ENCODE measurements at regions not wholly inside any gene's neighbourhood (a gene's known extent, or its start where the extent isn't known, plus 50 kb on each side); places are given as distances from the start of the nearest gene placed in this dataset.
"Not testable (repeated sequence)": the region's sequence is repeated elsewhere in the genome, so short reads cannot be mapped to it uniquely, and the experiment has no call there.

GRCh38 chr7:52592698-52593097 lies 442.7 kb upstream of the POM121L12 start:
- Mint-ChIP-seq H3K27me3 (ENCODE audit: insufficient read depth, unreplicated experiment) (no peaks in the 10 kb centered on the region), H3K4me3 (ENCODE audit: unreplicated experiment) (no peak overlapping the region), H3K36me3 (ENCODE audit: insufficient read depth, unreplicated experiment) (no peaks in the 10 kb centered on the region), H3K27ac (ENCODE audit: unreplicated experiment) (no peak overlapping the region), H3K4me1 (ENCODE audit: low read depth, unreplicated experiment) (no peaks in the 10 kb centered on the region), H3K9me3 (ENCODE audit: unreplicated experiment) (no peaks in the 10 kb centered on the region)
- no peaks in the 10 kb centered on the region for H3K36me3 ChIP-seq (ENCODE audit: control insufficient read depth, insufficient read depth, low read length)
- no peak for DNase-seq
- H3K4me3 ChIP-seq (ENCODE audit: low read depth, low read length), result no peak overlapping the region
- ChIA-PET POLR2A (no interaction called here), CTCF (no interaction called here)
- TF ChIP-seq, protein P1, sequence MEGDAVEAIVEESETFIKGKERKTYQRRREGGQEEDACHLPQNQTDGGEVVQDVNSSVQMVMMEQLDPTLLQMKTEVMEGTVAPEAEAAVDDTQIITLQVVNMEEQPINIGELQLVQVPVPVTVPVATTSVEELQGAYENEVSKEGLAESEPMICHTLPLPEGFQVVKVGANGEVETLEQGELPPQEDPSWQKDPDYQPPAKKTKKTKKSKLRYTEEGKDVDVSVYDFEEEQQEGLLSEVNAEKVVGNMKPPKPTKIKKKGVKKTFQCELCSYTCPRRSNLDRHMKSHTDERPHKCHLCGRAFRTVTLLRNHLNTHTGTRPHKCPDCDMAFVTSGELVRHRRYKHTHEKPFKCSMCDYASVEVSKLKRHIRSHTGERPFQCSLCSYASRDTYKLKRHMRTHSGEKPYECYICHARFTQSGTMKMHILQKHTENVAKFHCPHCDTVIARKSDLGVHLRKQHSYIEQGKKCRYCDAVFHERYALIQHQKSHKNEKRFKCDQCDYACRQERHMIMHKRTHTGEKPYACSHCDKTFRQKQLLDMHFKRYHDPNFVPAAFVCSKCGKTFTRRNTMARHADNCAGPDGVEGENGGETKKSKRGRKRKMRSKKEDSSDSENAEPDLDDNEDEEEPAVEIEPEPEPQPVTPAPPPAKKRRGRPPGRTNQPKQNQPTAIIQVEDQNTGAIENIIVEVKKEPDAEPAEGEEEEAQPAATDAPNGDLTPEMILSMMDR (IDR thresholded peaks at IDR 0.05; ENCODE audit: insufficient read depth in 1 of 2, low read depth in 1 of 2, low read length in 1 of 2, severe bottlenecking in 1 of 2, unreplicated experiment in 1 of 2), result peak in 1 of 2 experiments; percentile 22
- no peaks in the 10 kb centered on the region for H3K9me3 ChIP-seq
- no peaks in the 10 kb centered on the region for H3K4me1 ChIP-seq
- no TSS peak for BruUV-seq (replicated peaks)
- intact Hi-C loops (cut with micrococcal nuclease; ENCODE audit: unreplicated experiment), result no loop called here
- no peaks in the 10 kb centered on the region for H3K27me3 ChIP-seq (replicated peaks; ENCODE audit: control insufficient read depth, insufficient read depth, low read length)

GRCh38 chr7:52586704-52587103 lies 448.7 kb upstream of the POM121L12 start:
- BruUV-seq (replicated peaks), result no TSS peak
- Mint-ChIP-seq H3K36me3 (ENCODE audit: insufficient read depth, unreplicated experiment) (no peaks in the 10 kb centered on the region), H3K9me3 (ENCODE audit: unreplicated experiment) (no peaks in the 10 kb centered on the region), H3K4me3 (ENCODE audit: unreplicated experiment) (no peak overlapping the region), H3K4me1 (ENCODE audit: low read depth, unreplicated experiment) (peaks cover 7% of the 10 kb centered on the region), H3K27me3 (ENCODE audit: insufficient read depth, unreplicated experiment) (no peaks in the 10 kb centered on the region), H3K27ac (ENCODE audit: unreplicated experiment) (no peak overlapping the region)
- intact Hi-C loops (cut with micrococcal nuclease; ENCODE audit: unreplicated experiment), result loop anchor here (1.0 kb wide), 1 partner anchor 45 kb away; no protein-coding TSS in a partner anchor
- Histone ChIP-seq H3K9me3 (0 out of 2 replicates have a peak, but pooled peaks cover 3% of the 10 kb centered on the region), H3K4me1 (peaks cover 11% of the 10 kb centered on the region), H3K4me3 (ENCODE audit: low read depth, low read length) (no peak overlapping the region), H3K27me3 (replicated peaks; ENCODE audit: control insufficient read depth, insufficient read depth, low read length) (no peaks in the 10 kb centered on the region), H3K36me3 (ENCODE audit: control insufficient read depth, insufficient read depth, low read length) (no peaks in the 10 kb centered on the region)
- TF ChIP-seq, protein P1 (IDR thresholded peaks at IDR 0.05; ENCODE audit: insufficient read depth in 1 of 2, low read depth in 1 of 2, low read length in 1 of 2, severe bottlenecking in 1 of 2, unreplicated experiment in 1 of 2), result no peak
- POLR2A ChIA-PET, result no interaction called here
- CTCF ChIA-PET, result no interaction called here
- peak; percentile 66 to 71 for DNase-seq

GRCh38 chr7:52584041-52584440 lies 451.4 kb upstream of the POM121L12 start:
- no peaks in the 10 kb centered on the region for H3K27me3 ChIP-seq (replicated peaks; ENCODE audit: control insufficient read depth, insufficient read depth, low read length)
- no peaks in the 10 kb centered on the region for H3K9me3 Mint-ChIP-seq (ENCODE audit: unreplicated experiment)
- CTCF ChIA-PET, result no interaction called here
- H3K4me3 Mint-ChIP-seq (ENCODE audit: unreplicated experiment), result no peak overlapping the region
- peaks cover 11% of the 10 kb centered on the region for H3K4me1 ChIP-seq
- no peak for DNase-seq
- no peaks in the 10 kb centered on the region for H3K36me3 ChIP-seq (ENCODE audit: control insufficient read depth, insufficient read depth, low read length)
- 0 out of 2 replicates have a peak, but pooled peaks cover 3% of the 10 kb centered on the region for H3K9me3 ChIP-seq
- H3K36me3 Mint-ChIP-seq (ENCODE audit: insufficient read depth, unreplicated experiment), result no peaks in the 10 kb centered on the region
- POLR2A ChIA-PET, result no interaction called here
- intact Hi-C loops (cut with micrococcal nuclease; ENCODE audit: unreplicated experiment), result no loop called here
- H3K27me3 Mint-ChIP-seq (ENCODE audit: insufficient read depth, unreplicated experiment), result no peaks in the 10 kb centered on the region
- H3K4me3 ChIP-seq (ENCODE audit: low read depth, low read length), result no peak overlapping the region
- peaks cover 7% of the 10 kb centered on the region for H3K4me1 Mint-ChIP-seq (ENCODE audit: low read depth, unreplicated experiment)
- no peak overlapping the region for H3K27ac Mint-ChIP-seq (ENCODE audit: unreplicated experiment)
- no TSS peak for BruUV-seq (replicated peaks)
- TF ChIP-seq, protein P1 (IDR thresholded peaks at IDR 0.05; ENCODE audit: insufficient read depth in 1 of 2, low read depth in 1 of 2, low read length in 1 of 2, severe bottlenecking in 1 of 2, unreplicated experiment in 1 of 2), result no peak

GRCh38 chr7:52573141-52573540 lies 462.3 kb upstream of the POM121L12 start:
- H3K4me1 ChIP-seq; H3K36me3 ChIP-seq (ENCODE audit: control insufficient read depth, insufficient read depth, low read length); H3K4me1 Mint-ChIP-seq (ENCODE audit: low read depth, unreplicated experiment); H3K4me3 ChIP-seq (ENCODE audit: low read depth, low read length); H3K27ac Mint-ChIP-seq (ENCODE audit: unreplicated experiment); H3K27me3 Mint-ChIP-seq (ENCODE audit: insufficient read depth, unreplicated experiment); H3K27me3 ChIP-seq (replicated peaks; ENCODE audit: control insufficient read depth, insufficient read depth, low read length); DNase-seq; BruUV-seq (replicated peaks); CTCF ChIA-PET; intact Hi-C loops (cut with micrococcal nuclease; ENCODE audit: unreplicated experiment); H3K36me3 Mint-ChIP-seq (ENCODE audit: insufficient read depth, unreplicated experiment); POLR2A ChIA-PET; H3K4me3 Mint-ChIP-seq (ENCODE audit: unreplicated experiment); H3K9me3 Mint-ChIP-seq (ENCODE audit: unreplicated experiment); H3K9me3 ChIP-seq: not testable (repeated sequence)

Measured in Caco-2 (cell line).